Keratinocyte (primary cell): ENCODE measurements at regions not wholly inside any gene's neighbourhood (a gene's known extent, or its start where the extent isn't known, plus 50 kb on each side); places are given as distances from the start of the nearest gene placed in this dataset.

Experiments used
- DNase-seq: peaks from one replicate; pipeline ENCODE4 v3.0.0-alpha.2; 2011; ENCODE audit warnings: low read depth, missing footprints, low spot score
- FAIRE-seq: peaks from 2 replicates; lab custom pipeline; 2011; peaks lifted over from hg19 to GRCh38; lab: Jason Lieb, UNC
- H2AFZ ChIP-seq: 2 replicates; pipeline ENCODE4 v1.6.0; 2012; ENCODE audit warnings: low read length, control low read depth, inconsistent platforms; ENCODE audit not compliant: control insufficient read depth
- H3K27ac ChIP-seq: 2 replicates; pipeline ENCODE4 v1.5.1; 2011; ENCODE audit warnings: low read length; ENCODE audit not compliant: control insufficient read depth, insufficient read depth
- H3K27me3 ChIP-seq: 3 replicates; pipeline ENCODE4 v1.6.0; 2011; ENCODE audit warnings: low read length; ENCODE audit not compliant: control insufficient read depth, insufficient read depth; ENCODE audit errors: extremely low read depth
- H3K36me3 ChIP-seq, 2 experiments: 2 replicates in 1 of 2; 3 replicates in 1 of 2; pipeline ENCODE4 v1.5.1; 2011; ENCODE audit warnings: low read length in 2 of 2, mild to moderate bottlenecking in 1 of 2; ENCODE audit not compliant: control insufficient read depth in 2 of 2, insufficient read depth in 2 of 2; ENCODE audit errors: extremely low read depth in 1 of 2
- H3K4me1 ChIP-seq: 3 replicates; pipeline ENCODE4 v1.5.1; 2011; ENCODE audit warnings: low read length; ENCODE audit not compliant: control insufficient read depth, insufficient read depth; ENCODE audit errors: extremely low read depth
- H3K4me2 ChIP-seq: 3 replicates; pipeline ENCODE4 v1.6.0; 2011; ENCODE audit warnings: low read depth, low read length; ENCODE audit not compliant: control insufficient read depth, insufficient read depth; ENCODE audit errors: extremely low read depth
- H3K4me3 ChIP-seq, 3 experiments: fragments of 200-600 bp in 1 of 3; sonication (generic) in 1 of 3; 2 replicates in 2 of 3; 3 replicates in 1 of 3; pipeline ENCODE4 v1.5.1; 2011 to 2016; ENCODE audit warnings: low read length in 3 of 3, mild to moderate bottlenecking in 3 of 3, control low read depth in 2 of 3, inconsistent platforms in 1 of 3, low read depth in 1 of 3, mixed read lengths in 1 of 3, mixed run types in 1 of 3, moderate library complexity in 1 of 3; ENCODE audit not compliant: control insufficient read depth in 2 of 3, insufficient read depth in 2 of 3; ENCODE audit errors: extremely low read depth in 1 of 3
- H3K79me2 ChIP-seq: 2 replicates; pipeline ENCODE4 v1.6.0; 2012; ENCODE audit warnings: low read length; ENCODE audit not compliant: control insufficient read depth, insufficient read depth
- H3K9ac ChIP-seq: 3 replicates; pipeline ENCODE4 v1.6.0; 2011; ENCODE audit warnings: low read length; ENCODE audit not compliant: control insufficient read depth, insufficient read depth; ENCODE audit errors: extremely low read depth
- H3K9me1 ChIP-seq: 3 replicates; pipeline ENCODE4 v1.6.0; 2011; ENCODE audit warnings: low read length; ENCODE audit not compliant: control insufficient read depth, insufficient read depth; ENCODE audit errors: extremely low read depth
- H3K9me3 ChIP-seq: 2 replicates; pipeline ENCODE4 v1.5.1; 2012; ENCODE audit warnings: low read depth, low read length; ENCODE audit not compliant: control insufficient read depth
- H4K20me1 ChIP-seq: 3 replicates; pipeline ENCODE4 v1.6.0; 2011; ENCODE audit warnings: low read length; ENCODE audit not compliant: control insufficient read depth, insufficient read depth; ENCODE audit errors: extremely low read depth
- EZH2 ChIP-seq: IDR thresholded peaks from one replicate; pipeline ENCODE4 v1.6.1; 2012; ENCODE audit warnings: inconsistent platforms, mild to moderate bottlenecking, low read length, moderate library complexity
- dilution Hi-C: fragments of 300-500 bp; cut with MboI; formaldehyde crosslinking; loops from one replicate; pipeline ENCODE4 v1.7.0; 2020; ENCODE audit warnings: low sequenced_read_pairs; ENCODE audit not compliant: extremely low pct_ligation_motif_present
- TF ChIP-seq, protein P1 (sequence below), 3 experiments: IDR thresholded peaks in 1 of 3; conservative IDR thresholded peaks in 1 of 3; optimal IDR thresholded peaks in 1 of 3; 2 replicates in 2 of 3; 3 replicates in 1 of 3; pipeline versions ENCODE3 to v1.5.1; 2011; ENCODE audit warnings: low read length in 3 of 3, mild to moderate bottlenecking in 3 of 3, moderate library complexity in 2 of 3, control low read depth in 1 of 3, inconsistent platforms in 1 of 3; ENCODE audit not compliant: insufficient read depth in 2 of 3; ENCODE audit errors: extremely low read depth in 1 of 3

DNA sequence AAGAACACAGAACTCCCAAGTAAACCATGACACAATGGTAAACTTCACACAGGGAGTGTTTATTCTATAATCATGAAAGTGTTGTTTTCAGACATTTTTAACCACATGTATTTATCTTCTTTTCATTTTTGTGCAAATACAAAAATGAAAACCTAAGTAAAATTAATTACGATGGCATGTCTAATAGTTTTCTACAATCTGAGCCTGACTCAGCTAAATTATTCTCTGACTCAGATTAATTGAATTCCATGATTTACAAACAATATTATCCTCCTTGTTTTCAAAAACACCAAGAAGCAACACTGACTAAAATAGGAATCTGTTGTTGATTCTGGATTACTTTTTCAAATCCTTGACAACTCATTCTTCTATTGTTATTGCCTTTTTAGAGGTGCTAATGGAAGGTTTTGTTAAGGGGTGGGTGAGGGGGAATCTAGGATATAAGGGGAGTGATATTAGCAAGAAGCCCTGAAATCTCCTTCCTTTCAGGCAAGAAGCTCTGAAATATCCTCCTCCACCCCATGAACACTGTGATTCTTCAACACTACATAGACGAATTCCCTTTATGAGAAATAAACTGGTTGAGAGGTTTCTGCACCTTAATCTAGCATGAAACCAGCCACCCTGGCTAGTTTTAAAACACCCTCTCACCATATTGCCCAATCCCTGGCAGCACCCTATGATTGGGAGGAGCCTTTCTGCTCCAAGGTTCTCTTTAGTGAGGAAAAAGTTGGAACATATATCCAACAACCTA is 1057.7 kb upstream of the PCDH20 start:
- H3K4me2 ChIP-seq, result no peak overlapping the region
- H3K79me2 ChIP-seq, result no peaks in the 10 kb centered on the region
- H3K9me1 ChIP-seq, result no peaks in the 10 kb centered on the region
- H3K9me3 ChIP-seq, result no peaks in the 10 kb centered on the region
- no peak overlapping the region for H3K9ac ChIP-seq
- no peaks in the 10 kb centered on the region for H3K4me1 ChIP-seq
- no peaks in the 10 kb centered on the region for H3K36me3 ChIP-seq
- H3K27me3 ChIP-seq, result no peaks in the 10 kb centered on the region
- H3K4me3 ChIP-seq, result no peak overlapping the region
- no peak overlapping the region for H3K27ac ChIP-seq
- dilution Hi-C loops, result no loop called here
- no peak for TF ChIP-seq EZH2
- TF ChIP-seq, protein P1, sequence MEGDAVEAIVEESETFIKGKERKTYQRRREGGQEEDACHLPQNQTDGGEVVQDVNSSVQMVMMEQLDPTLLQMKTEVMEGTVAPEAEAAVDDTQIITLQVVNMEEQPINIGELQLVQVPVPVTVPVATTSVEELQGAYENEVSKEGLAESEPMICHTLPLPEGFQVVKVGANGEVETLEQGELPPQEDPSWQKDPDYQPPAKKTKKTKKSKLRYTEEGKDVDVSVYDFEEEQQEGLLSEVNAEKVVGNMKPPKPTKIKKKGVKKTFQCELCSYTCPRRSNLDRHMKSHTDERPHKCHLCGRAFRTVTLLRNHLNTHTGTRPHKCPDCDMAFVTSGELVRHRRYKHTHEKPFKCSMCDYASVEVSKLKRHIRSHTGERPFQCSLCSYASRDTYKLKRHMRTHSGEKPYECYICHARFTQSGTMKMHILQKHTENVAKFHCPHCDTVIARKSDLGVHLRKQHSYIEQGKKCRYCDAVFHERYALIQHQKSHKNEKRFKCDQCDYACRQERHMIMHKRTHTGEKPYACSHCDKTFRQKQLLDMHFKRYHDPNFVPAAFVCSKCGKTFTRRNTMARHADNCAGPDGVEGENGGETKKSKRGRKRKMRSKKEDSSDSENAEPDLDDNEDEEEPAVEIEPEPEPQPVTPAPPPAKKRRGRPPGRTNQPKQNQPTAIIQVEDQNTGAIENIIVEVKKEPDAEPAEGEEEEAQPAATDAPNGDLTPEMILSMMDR (optimal IDR thresholded peaks at IDR 0.05 in 1 of 3, IDR thresholded peaks at IDR 0.05 in 1 of 3, conservative IDR thresholded peaks at IDR 0.05 in 1 of 3; ENCODE audit: extremely low read depth in 1 of 3, insufficient read depth in 2 of 3, low read length in 3 of 3), result no peak
- no peaks in the 10 kb centered on the region for H4K20me1 ChIP-seq
- FAIRE-seq, result no peak
- no peak overlapping the region for H2AFZ ChIP-seq
- DNase-seq, result no peak

DNA sequence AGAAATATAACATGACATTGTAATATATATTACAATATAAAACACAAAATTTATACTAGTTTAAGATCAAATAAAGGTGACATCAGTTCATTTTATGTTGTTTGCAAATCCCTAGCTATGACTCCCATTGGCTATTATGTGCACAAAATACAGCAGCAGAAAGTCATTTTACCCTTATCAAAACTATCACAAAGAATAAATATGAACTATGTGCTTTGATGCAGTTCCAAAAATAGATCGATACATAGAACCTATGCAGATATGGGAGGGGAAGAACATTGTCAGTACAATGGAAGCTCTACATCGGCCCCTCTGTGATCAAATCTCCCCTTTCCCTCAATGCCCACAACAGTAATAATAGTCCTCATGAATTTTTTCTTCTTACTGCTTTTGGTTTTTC is 1038.1 kb upstream of the PCDH20 start:
- H3K9me3 ChIP-seq, result no peaks in the 10 kb centered on the region
- H3K4me3 ChIP-seq, result no peak overlapping the region
- dilution Hi-C loops, result no loop called here
- no peaks in the 10 kb centered on the region for H3K9me1 ChIP-seq
- FAIRE-seq (no peak), DNase-seq (no peak)
- H3K79me2 ChIP-seq, result no peaks in the 10 kb centered on the region
- no peaks in the 10 kb centered on the region for H3K4me1 ChIP-seq
- no peak overlapping the region for H3K27ac ChIP-seq
- H3K9ac ChIP-seq, result no peak overlapping the region
- no peaks in the 10 kb centered on the region for H4K20me1 ChIP-seq
- no peak overlapping the region for H3K4me2 ChIP-seq
- no peaks in the 10 kb centered on the region for H3K27me3 ChIP-seq
- no peaks in the 10 kb centered on the region for H3K36me3 ChIP-seq
- H2AFZ ChIP-seq, result no peak overlapping the region
- no peak for TF ChIP-seq EZH2
- TF ChIP-seq, protein P1 (optimal IDR thresholded peaks at IDR 0.05 in 1 of 3, IDR thresholded peaks at IDR 0.05 in 1 of 3, conservative IDR thresholded peaks at IDR 0.05 in 1 of 3; ENCODE audit: extremely low read depth in 1 of 3, insufficient read depth in 2 of 3, low read length in 3 of 3), result no peak
